Endothelial cell (in vitro differentiated cells): ENCODE measurements at regions not wholly inside any gene's neighbourhood (a gene's known extent, or its start where the extent isn't known, plus 50 kb on each side); places are given as distances from the start of the nearest gene placed in this dataset.

ENCODE experiments used
- DNase-seq: peaks from one replicate; pipeline ENCODE4 v3.0.0; 2021; ENCODE audit warnings: low spot score
- H3K27ac Mint-ChIP-seq: one replicate; pipeline ENCODE4 v1.8.0; 2021; ENCODE audit warnings: mixed read lengths, inconsistent platforms; ENCODE audit not compliant: unreplicated experiment
- H3K27me3 Mint-ChIP-seq: one replicate; pipeline ENCODE4 v1.8.0; 2021; ENCODE audit warnings: mild to moderate bottlenecking, moderate library complexity, mixed read lengths, inconsistent platforms; ENCODE audit not compliant: unreplicated experiment
- H3K36me3 Mint-ChIP-seq: one replicate; pipeline ENCODE4 v1.8.0; 2021; ENCODE audit warnings: mild to moderate bottlenecking, low read depth, mixed read lengths, inconsistent platforms; ENCODE audit not compliant: unreplicated experiment
- H3K4me1 Mint-ChIP-seq: one replicate; pipeline ENCODE4 v1.8.0; 2021; ENCODE audit warnings: mild to moderate bottlenecking, mixed read lengths, inconsistent platforms; ENCODE audit not compliant: unreplicated experiment
- H3K4me3 Mint-ChIP-seq: one replicate; pipeline ENCODE4 v1.8.0; 2021; ENCODE audit warnings: mild to moderate bottlenecking, mixed read lengths, inconsistent platforms; ENCODE audit not compliant: unreplicated experiment
- H3K9me3 Mint-ChIP-seq: one replicate; pipeline ENCODE4 v1.8.0; 2021; ENCODE audit warnings: mixed read lengths, inconsistent platforms; ENCODE audit not compliant: unreplicated experiment
- TF ChIP-seq, protein P1 (sequence below): fragments of 200-600 bp; sonication (generic); IDR thresholded peaks from one replicate; pipeline ENCODE4 v1.5.0; 2021; ENCODE audit warnings: antibody characterized with exemption; ENCODE audit not compliant: unreplicated experiment

DNA sequence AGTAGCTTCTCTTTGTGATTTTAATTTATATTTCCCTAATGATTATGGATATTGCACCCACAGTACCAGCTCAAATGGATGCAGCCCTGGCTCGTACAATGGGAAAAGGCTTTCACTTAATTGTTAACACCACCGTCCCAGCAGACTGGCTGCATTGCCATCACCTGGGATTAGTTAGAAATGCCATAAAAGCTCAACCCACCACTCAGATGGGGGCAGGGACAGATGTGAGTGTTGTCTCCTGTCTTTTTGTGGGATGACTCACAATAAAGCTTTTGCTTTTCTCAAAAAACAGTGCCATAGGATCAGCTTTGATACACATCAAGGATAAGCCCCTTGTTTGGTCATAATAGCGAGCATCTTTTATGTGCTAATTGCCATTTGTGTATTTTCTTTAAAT, 729.1 kb downstream of the TNS3 start:
- H3K27ac Mint-ChIP-seq, result no peak overlapping the region
- DNase-seq, result no peak
- no peaks in the 10 kb centered on the region for H3K36me3 Mint-ChIP-seq

DNA sequence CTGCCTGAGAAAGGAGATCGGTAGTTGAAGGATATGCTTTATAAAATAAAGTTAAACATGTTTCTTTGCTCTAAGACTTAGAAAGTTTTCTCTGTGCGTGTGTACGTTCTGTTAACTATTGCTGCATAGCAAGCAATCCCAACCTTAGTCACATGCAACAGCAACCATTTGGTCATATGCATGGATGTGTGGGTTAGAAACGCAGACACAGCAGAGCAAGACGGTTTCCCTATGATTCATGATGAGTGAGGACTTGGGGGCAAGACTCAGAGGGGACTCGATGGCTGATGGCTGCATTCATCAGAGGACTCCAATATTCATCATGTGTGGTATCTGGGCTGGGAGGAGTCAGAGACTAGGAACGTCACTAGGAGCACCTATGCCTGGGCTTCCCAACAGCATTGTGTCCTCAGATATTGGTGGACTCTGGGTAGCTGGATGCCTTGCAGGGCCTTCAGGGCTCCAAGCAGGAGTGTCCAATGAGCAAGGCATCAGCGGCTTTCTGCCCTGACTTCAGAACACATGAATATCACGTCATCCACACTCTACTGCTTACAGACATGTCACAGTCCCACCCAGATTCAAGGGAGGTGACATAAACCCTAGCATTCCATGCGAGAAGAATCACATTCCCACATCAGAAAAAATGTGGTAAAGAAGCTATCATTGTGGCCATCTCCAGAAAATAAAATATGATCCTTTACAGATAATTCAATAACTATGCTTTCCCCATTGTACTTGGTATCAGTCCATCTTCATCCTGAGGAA, 731.2 kb downstream of the TNS3 start:
- no peaks in the 10 kb centered on the region for H3K9me3 Mint-ChIP-seq
- H3K27me3 Mint-ChIP-seq, result peaks cover 6% of the 10 kb centered on the region
- H3K36me3 Mint-ChIP-seq, result no peaks in the 10 kb centered on the region
- peaks cover 9% of the 10 kb centered on the region for H3K4me1 Mint-ChIP-seq
- no peak overlapping the region for H3K27ac Mint-ChIP-seq
- H3K4me3 Mint-ChIP-seq, result no peak overlapping the region
- no peak for DNase-seq
- TF ChIP-seq, protein P1, sequence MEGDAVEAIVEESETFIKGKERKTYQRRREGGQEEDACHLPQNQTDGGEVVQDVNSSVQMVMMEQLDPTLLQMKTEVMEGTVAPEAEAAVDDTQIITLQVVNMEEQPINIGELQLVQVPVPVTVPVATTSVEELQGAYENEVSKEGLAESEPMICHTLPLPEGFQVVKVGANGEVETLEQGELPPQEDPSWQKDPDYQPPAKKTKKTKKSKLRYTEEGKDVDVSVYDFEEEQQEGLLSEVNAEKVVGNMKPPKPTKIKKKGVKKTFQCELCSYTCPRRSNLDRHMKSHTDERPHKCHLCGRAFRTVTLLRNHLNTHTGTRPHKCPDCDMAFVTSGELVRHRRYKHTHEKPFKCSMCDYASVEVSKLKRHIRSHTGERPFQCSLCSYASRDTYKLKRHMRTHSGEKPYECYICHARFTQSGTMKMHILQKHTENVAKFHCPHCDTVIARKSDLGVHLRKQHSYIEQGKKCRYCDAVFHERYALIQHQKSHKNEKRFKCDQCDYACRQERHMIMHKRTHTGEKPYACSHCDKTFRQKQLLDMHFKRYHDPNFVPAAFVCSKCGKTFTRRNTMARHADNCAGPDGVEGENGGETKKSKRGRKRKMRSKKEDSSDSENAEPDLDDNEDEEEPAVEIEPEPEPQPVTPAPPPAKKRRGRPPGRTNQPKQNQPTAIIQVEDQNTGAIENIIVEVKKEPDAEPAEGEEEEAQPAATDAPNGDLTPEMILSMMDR, result no peak

More for the DNA sequence above, 729.1 kb downstream of the TNS3 start:
- no peak overlapping the region for H3K4me3 Mint-ChIP-seq
- H3K9me3 Mint-ChIP-seq, result no peaks in the 10 kb centered on the region
- H3K4me1 Mint-ChIP-seq, result peaks cover 8% of the 10 kb centered on the region
- peaks cover 3% of the 10 kb centered on the region for H3K27me3 Mint-ChIP-seq
- TF ChIP-seq, protein P1, result no peak

- TF ChIP-seq, protein P1, result no peak
- Mint-ChIP-seq H3K4me1 (peaks cover 13% of the 10 kb centered on the region), H3K27ac (no peak overlapping the region), H3K36me3 (no peaks in the 10 kb centered on the region), H3K9me3 (no peaks in the 10 kb centered on the region), H3K27me3 (peaks cover 7% of the 10 kb centered on the region), H3K4me3 (no peak overlapping the region)
- DNase-seq, result no peak
Measured at GRCh38 chr7:46848944-46849343, 733.0 kb downstream of the TNS3 start.

- no peaks in the 10 kb centered on the region for H3K36me3 Mint-ChIP-seq
- no peak overlapping the region for H3K27ac Mint-ChIP-seq
- H3K4me1 Mint-ChIP-seq, result peaks cover 13% of the 10 kb centered on the region
- no peak overlapping the region for H3K4me3 Mint-ChIP-seq
- TF ChIP-seq, protein P1, result no peak
- peaks cover 7% of the 10 kb centered on the region for H3K27me3 Mint-ChIP-seq
- H3K9me3 Mint-ChIP-seq, result no peaks in the 10 kb centered on the region
- no peak for DNase-seq
Measured at GRCh38 chr7:46848311-46848710, 733.6 kb downstream of the TNS3 start.

- TF ChIP-seq, protein P1, result no peak
- no peak for DNase-seq
- Mint-ChIP-seq H3K9me3 (no peaks in the 10 kb centered on the region), H3K4me1 (peaks cover 13% of the 10 kb centered on the region), H3K27ac (no peak overlapping the region), H3K27me3 (peaks cover 7% of the 10 kb centered on the region), H3K4me3 (no peak overlapping the region), H3K36me3 (no peaks in the 10 kb centered on the region)
Measured at GRCh38 chr7:46847126-46847525, 734.8 kb downstream of the TNS3 start.
